K562 (cell line): ENCODE measurements at regions not wholly inside any gene's neighbourhood (a gene's known extent, or its start where the extent isn't known, plus 50 kb on each side); places are given as distances from the start of the nearest gene placed in this dataset.

Experiments used
- ATAC-seq: fragments of 200-7000 bp; cut with Tn5 transposase; 3 replicates; pipeline ENCODE4 v1.9.1; 2020; ENCODE audit warnings: moderate library complexity
- BruUV-seq: library from RNA; stranded (reverse); fragments of 400-500 nt; replicated peaks from 2 replicates; lab custom pipeline; 2021; lab: Mats Ljungman, UMichigan
- CTCF ChIA-PET: fragments of 300-600 bp; formaldehyde crosslinking; extraction: SDS; loops from one replicate; lab custom pipeline; 2021; ENCODE audit warnings: low intra/inter-chr PET ratio; lab: Yijun Ruan, JAX
- POLR2A ChIA-PET: fragments of 300-600, 350-650 bp; sonication (Branson Sonifier 250); formaldehyde crosslinking; extraction: SDS; loops from one replicate; lab custom pipeline; 2021; ENCODE audit warnings: antibody characterized with exemption, inconsistent platforms; lab: Yijun Ruan, JAX
- DNase-seq, 4 experiments: peaks; one replicate each; pipeline versions ENCODE4 v3.0.0 to v3.0.0-alpha.2; 2011 to 2018; ENCODE audit warnings: low spot score in 3 of 4, mixed read lengths in 3 of 4; ENCODE audit errors: extremely low read depth in 1 of 4
- FAIRE-seq: peaks from 2 replicates; lab custom pipeline; 2011; peaks lifted over from hg19 to GRCh38; lab: Jason Lieb, UNC
- H2AFZ ChIP-seq: 2 replicates; pipeline ENCODE4 v1.6.0; 2011; ENCODE audit warnings: low read depth, low read length, control low read depth, inconsistent platforms
- H3K27ac ChIP-seq: fragments of 200-600 bp; 3 replicates; pipeline ENCODE4 v1.8.0; 2011; ENCODE audit warnings: low read depth, mild to moderate bottlenecking, control low read depth, inconsistent platforms, low read length, moderate library complexity, mixed read lengths; ENCODE audit errors: extremely low read depth
- H3K27me3 ChIP-seq, 2 experiments: fragments of 300-600 bp in 1 of 2; 2 replicates in 1 of 2; 3 replicates in 1 of 2; pipeline versions ENCODE4 v1.6.0 to v1.8.0; 2011; ENCODE audit warnings: inconsistent platforms in 2 of 2, low read length in 2 of 2, mild to moderate bottlenecking in 1 of 2, mixed read lengths in 1 of 2, moderate library complexity in 1 of 2; ENCODE audit not compliant: control insufficient read depth in 2 of 2, insufficient read depth in 2 of 2
- H3K36me3 ChIP-seq: fragments of 300-600 bp; 3 replicates; pipeline ENCODE4 v1.8.0; 2011; ENCODE audit warnings: mild to moderate bottlenecking, low read length, inconsistent platforms; ENCODE audit not compliant: control insufficient read depth, insufficient read depth
- H3K4me1 ChIP-seq, 2 experiments: fragments of 200-600 bp in 1 of 2; replicated peaks in 1 of 2; 2 replicates in 1 of 2; 3 replicates in 1 of 2; pipeline versions ENCODE4 v1.5.1 to v1.8.0; 2011; ENCODE audit warnings: inconsistent platforms in 2 of 2, low read length in 2 of 2, mild to moderate bottlenecking in 1 of 2, mixed read lengths in 1 of 2, moderate library complexity in 1 of 2; ENCODE audit not compliant: control insufficient read depth in 2 of 2, insufficient read depth in 2 of 2
- H3K4me2 ChIP-seq: 2 replicates; pipeline ENCODE4 v1.6.1; 2011; ENCODE audit warnings: low read length, control low read depth, inconsistent platforms, mixed read lengths; ENCODE audit not compliant: insufficient read depth
- H3K4me3 ChIP-seq: fragments of 200-600 bp; sonication (generic), shearing (Covaris generic); 2 replicates; pipeline ENCODE4 v1.5.1; 2016; ENCODE audit warnings: control low read depth, inconsistent platforms
- H3K79me2 ChIP-seq: fragments of 200-600 bp; 3 replicates; pipeline ENCODE4 v1.8.0; 2011; ENCODE audit warnings: low read length, inconsistent platforms; ENCODE audit not compliant: control insufficient read depth, insufficient read depth
- H3K9ac ChIP-seq, 2 experiments: 2 replicates each; pipeline versions ENCODE4 v1.6.0 to v1.6.1; 2011; ENCODE audit warnings: low read depth in 2 of 2, low read length in 2 of 2, control low read depth in 1 of 2, inconsistent platforms in 1 of 2, mild to moderate bottlenecking in 1 of 2, mixed read lengths in 1 of 2; ENCODE audit not compliant: insufficient read depth in 1 of 2
- H3K9me1 ChIP-seq: one replicate; pipeline ENCODE4 v1.6.0; 2011; ENCODE audit warnings: inconsistent platforms, mild to moderate bottlenecking, low read length, moderate library complexity; ENCODE audit not compliant: control insufficient read depth, insufficient read depth
- H3K9me3 ChIP-seq: replicated peaks from 2 replicates; pipeline ENCODE4 v1.5.1; 2011; ENCODE audit warnings: low read depth, low read length, inconsistent platforms; ENCODE audit not compliant: control insufficient read depth, insufficient read depth
- H4K20me1 ChIP-seq: replicated peaks from 2 replicates; pipeline ENCODE4 v1.6.1; 2011; ENCODE audit warnings: low read length, inconsistent platforms, mixed read lengths; ENCODE audit not compliant: control insufficient read depth, insufficient read depth
- ARID3B ChIP-seq: fragments of 250-450 bp; sonication (Bioruptor Pico); IDR thresholded peaks from 2 replicates; pipeline ENCODE4 v1.4.0; 2020; ENCODE audit warnings: borderline replicate concordance
- EGR1 ChIP-seq: fragments of 450-650 bp; conservative IDR thresholded peaks from 2 replicates; pipeline ENCODE4 v1.6.1; 2017; ENCODE audit warnings: mild to moderate bottlenecking
- HNRNPLL ChIP-seq: fragments of 200-400 bp; formaldehyde crosslinking; IDR thresholded peaks from 2 replicates; pipeline ENCODE4 v1.6.1; 2017; ENCODE audit warnings: low read length, low read depth, mild to moderate bottlenecking; ENCODE audit not compliant: poor library complexity, severe bottlenecking
- MBD2 ChIP-seq: sonication (generic); IDR thresholded peaks from 2 replicates; pipeline ENCODE4 v1.6.1; 2016; ENCODE audit warnings: low read depth, borderline replicate concordance
- MEF2A ChIP-seq: IDR thresholded peaks from 2 replicates; pipeline ENCODE4 v1.6.1; 2011; ENCODE audit warnings: low read depth, mild to moderate bottlenecking, low read length, moderate library complexity; ENCODE audit not compliant: control insufficient read depth
- POLR2B ChIP-seq: fragments of 450-650 bp; IDR thresholded peaks from 2 replicates; pipeline ENCODE4 v1.6.1; 2018; ENCODE audit warnings: low read depth; ENCODE audit not compliant: partially characterized antibody
- WGBS: fragments of 100-300 bp; shearing (Covaris generic); methylation state at CpG from one replicate; pipeline ENCODE4 v1.1.6; 2016; ENCODE audit warnings: low coverage, mixed read lengths; ENCODE audit not compliant: insufficient coverage; ENCODE audit errors: missing lambda C conversion rate; 5-methylcytosine and 5-hydroxymethylcytosine counted together
- in situ Hi-C: fragments of 300-500 bp; cut with MboI; formaldehyde crosslinking; loops from 4 replicates; pipeline ENCODE4 v1.15.0; 2018; ENCODE audit warnings: inconsistent platforms, mixed read lengths
- intact Hi-C: fragments of 100-400 bp; cut with micrococcal nuclease; formaldehyde crosslinking; loops from 2 replicates; pipeline ENCODE4 v1.14.2; 2022

- intact Hi-C loops = no loop called here
- Histone ChIP-seq H3K79me2 (no peaks in the 10 kb centered on the region), H3K9me1 (no peaks in the 10 kb centered on the region), H3K27me3 (no peaks in the 10 kb centered on the region), H3K9me3 (no peaks in the 10 kb centered on the region), H3K4me1 (no peaks in the 10 kb centered on the region), H3K27ac (no peak overlapping the region), H3K36me3 (no peaks in the 10 kb centered on the region), H3K9ac (no peak overlapping the region), H4K20me1 (no peaks in the 10 kb centered on the region), H3K4me3 (no peak overlapping the region), H3K4me2 (no peak overlapping the region), H2AFZ (no peak overlapping the region)
- in situ Hi-C loops = no loop called here
- ATAC-seq (no peak), FAIRE-seq (no peak), DNase-seq (no peak)
- POLR2A ChIA-PET = no interaction called here
- TF ChIP-seq HNRNPLL (no peak), EGR1 (no peak), MBD2 (no peak), MEF2A (no peak), ARID3B (CRISPR knock-in tag) (no peak), POLR2B (no peak)
- BruUV-seq = no TSS peak
- CTCF ChIA-PET = no interaction called here
- 8% methylated on average over 2 of the region's 2 CpGs for WGBS
Observed at GRCh38 chr4:66649236-66649635, 896.1 kb downstream of the CENPC start.
